ENCODE measurements at regions not wholly inside any gene's neighbourhood (a gene's known extent, or its start where the extent isn't known, plus 50 kb on each side); places are given as distances from the start of the nearest gene placed in this dataset.

GRCh38 chr2:103977668-103978067 lies 876.2 kb upstream of the POU3F3 start:
- H3K4me1 ChIP-seq (ENCODE audit: control insufficient read depth, insufficient read depth, low read length) = no peaks in the 10 kb centered on the region
- no peaks in the 10 kb centered on the region for H3K4me1 Mint-ChIP-seq
- TF ChIP-seq CTCF (IDR thresholded peaks at IDR 0.05) = no peak
- H3K36me3 Mint-ChIP-seq = no peaks in the 10 kb centered on the region
- H3K4me3 ChIP-seq (ENCODE audit: low read length) = no peak overlapping the region
- no peaks in the 10 kb centered on the region for H3K27me3 ChIP-seq (ENCODE audit: control insufficient read depth, insufficient read depth, low read length)
- H3K9me3 ChIP-seq (ENCODE audit: control insufficient read depth, insufficient read depth, low read length) = no peaks in the 10 kb centered on the region
- no peaks in the 10 kb centered on the region for H3K27me3 Mint-ChIP-seq (ENCODE audit: low read depth in 2 of 2)
- ATAC-seq (no peak), DNase-seq (no peak)
- no peaks in the 10 kb centered on the region for H3K36me3 ChIP-seq (ENCODE audit: control insufficient read depth, insufficient read depth, low read length)
- no peak overlapping the region for H3K4me3 Mint-ChIP-seq
- H3K27ac ChIP-seq (ENCODE audit: low read length) = no peak overlapping the region
- intact Hi-C loops (cut with micrococcal nuclease) = no loop called here
- peaks cover 5 to 11% of the 10 kb centered on the region in 2 donors for H3K9me3 Mint-ChIP-seq
- no peak overlapping the region for H3K27ac Mint-ChIP-seq

DNA sequence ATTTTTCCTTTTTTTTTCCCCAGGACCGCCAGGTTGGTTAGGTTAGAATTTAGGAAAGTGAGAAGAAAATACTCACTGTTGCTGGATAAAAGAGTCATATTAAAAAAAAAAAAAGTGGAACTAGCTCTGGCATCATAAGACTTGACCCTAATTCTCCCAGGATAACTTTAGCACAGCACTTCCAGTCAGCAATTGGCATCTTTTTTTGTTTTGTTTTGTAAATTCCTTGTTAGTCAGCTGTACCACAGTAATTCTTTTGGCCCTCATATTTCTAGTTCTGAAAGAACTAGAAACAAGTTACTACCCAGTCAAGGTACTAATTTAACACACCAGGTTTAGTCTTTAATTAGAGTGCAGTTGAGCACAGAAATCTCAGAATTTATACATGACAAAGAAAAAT lies 873.5 kb upstream of the POU3F3 start:
- no peaks in the 10 kb centered on the region for H3K27me3 ChIP-seq (ENCODE audit: control insufficient read depth, insufficient read depth, low read length)
- intact Hi-C loops (cut with micrococcal nuclease) = no loop called here
- Mint-ChIP-seq H3K4me3 (no peak overlapping the region), H3K27me3 (ENCODE audit: low read depth in 2 of 2) (no peaks in the 10 kb centered on the region), H3K27ac (no peak overlapping the region), H3K36me3 (no peaks in the 10 kb centered on the region), H3K4me1 (no peaks in the 10 kb centered on the region), H3K9me3 (peaks cover 2 to 6% of the 10 kb centered on the region in 2 donors)
- no peaks in the 10 kb centered on the region for H3K4me1 ChIP-seq (ENCODE audit: control insufficient read depth, insufficient read depth, low read length)
- H3K27ac ChIP-seq (ENCODE audit: low read length) = no peak overlapping the region
- H3K9me3 ChIP-seq (ENCODE audit: control insufficient read depth, insufficient read depth, low read length) = no peaks in the 10 kb centered on the region
- ATAC-seq (no peak), DNase-seq (no peak)
- no peak for TF ChIP-seq CTCF (IDR thresholded peaks at IDR 0.05)
- H3K4me3 ChIP-seq (ENCODE audit: low read length) = no peak overlapping the region
- H3K36me3 ChIP-seq (ENCODE audit: control insufficient read depth, insufficient read depth, low read length) = no peaks in the 10 kb centered on the region
- no CpG with 5 or more reads among the region's 1 CpG for WGBS (ENCODE audit: insufficient coverage)

GRCh38 chr2:103982691-103983090 lies 871.2 kb upstream of the POU3F3 start:
- Histone ChIP-seq H3K9me3 (ENCODE audit: control insufficient read depth, insufficient read depth, low read length) (no peaks in the 10 kb centered on the region), H3K27me3 (ENCODE audit: control insufficient read depth, insufficient read depth, low read length) (no peaks in the 10 kb centered on the region), H3K36me3 (ENCODE audit: control insufficient read depth, insufficient read depth, low read length) (no peaks in the 10 kb centered on the region), H3K4me1 (ENCODE audit: control insufficient read depth, insufficient read depth, low read length) (no peaks in the 10 kb centered on the region), H3K27ac (ENCODE audit: low read length) (no peak overlapping the region), H3K4me3 (ENCODE audit: low read length) (no peak overlapping the region)
- no peak for ATAC-seq
- Mint-ChIP-seq H3K27ac (no peak overlapping the region), H3K4me3 (no peak overlapping the region), H3K9me3 (peaks cover 2 to 5% of the 10 kb centered on the region in 2 donors), H3K4me1 (no peaks in the 10 kb centered on the region), H3K27me3 (ENCODE audit: low read depth in 2 of 2) (no peaks in the 10 kb centered on the region), H3K36me3 (no peaks in the 10 kb centered on the region)
- intact Hi-C loops (cut with micrococcal nuclease) = no loop called here
- DNase-seq = no peak
- TF ChIP-seq CTCF (IDR thresholded peaks at IDR 0.05) = no peak
- WGBS (ENCODE audit: insufficient coverage) = 76% methylated on average over 3 of the region's 3 CpGs

GRCh38 chr2:103986001-103986400 lies 867.9 kb upstream of the POU3F3 start:
- Histone ChIP-seq H3K36me3 (ENCODE audit: control insufficient read depth, insufficient read depth, low read length) (no peaks in the 10 kb centered on the region), H3K4me1 (ENCODE audit: control insufficient read depth, insufficient read depth, low read length) (no peaks in the 10 kb centered on the region), H3K27me3 (ENCODE audit: control insufficient read depth, insufficient read depth, low read length) (no peaks in the 10 kb centered on the region), H3K4me3 (ENCODE audit: low read length) (no peak overlapping the region), H3K27ac (ENCODE audit: low read length) (no peak overlapping the region), H3K9me3 (ENCODE audit: control insufficient read depth, insufficient read depth, low read length) (no peaks in the 10 kb centered on the region)
- DNase-seq (no peak), ATAC-seq (no peak)
- Mint-ChIP-seq H3K9me3 (peaks cover 4 to 6% of the 10 kb centered on the region in 2 donors), H3K27me3 (ENCODE audit: low read depth in 2 of 2) (no peaks in the 10 kb centered on the region), H3K4me3 (no peak overlapping the region), H3K27ac (no peak overlapping the region), H3K4me1 (no peaks in the 10 kb centered on the region), H3K36me3 (no peaks in the 10 kb centered on the region)
- intact Hi-C loops (cut with micrococcal nuclease) = no loop called here
- no peak for TF ChIP-seq CTCF (IDR thresholded peaks at IDR 0.05)
- WGBS (ENCODE audit: insufficient coverage) = 88% methylated on average over 4 of the region's 4 CpGs

Data from natural killer cell (primary cell).